Left lung (tissue), 4 donors: ENCODE measurements at regions not wholly inside any gene's neighbourhood (a gene's known extent, or its start where the extent isn't known, plus 50 kb on each side); places are given as distances from the start of the nearest gene placed in this dataset.
"Not testable (repeated sequence)": the region's sequence is repeated elsewhere in the genome, so short reads cannot be mapped to it uniquely, and the experiment has no call there.

Experiments
- ATAC-seq: fragments of 200-7000 bp; cut with Tn5 transposase; one replicate; pipeline ENCODE4 v1.9.1; 2020; ENCODE audit warnings: moderate library complexity
- DNase-seq, 4 donors: peaks; one replicate each; pipeline ENCODE4 v3.0.0-alpha.2; 2013 to 2020
- H3K27ac ChIP-seq, 2 donors: fragments of 200-600 bp; sonication (generic) in 1 of 2; one replicate each; pipeline versions ENCODE4 v1.5.0 to v1.8.0; 2020 to 2021
- H3K27me3 ChIP-seq, 2 donors: fragments of 200-600 bp; sonication (generic) in 1 of 2; one replicate each; pipeline versions ENCODE4 v1.5.0 to v1.8.0; 2020 to 2021
- H3K36me3 ChIP-seq, 2 donors: fragments of 200-600 bp; sonication (generic) in 1 of 2; one replicate each; pipeline versions ENCODE4 v1.5.0 to v1.8.0; 2020 to 2021
- H3K4me1 ChIP-seq, 2 donors: fragments of 200-600 bp; one replicate each; pipeline ENCODE4 v1.8.0; 2021
- H3K4me3 ChIP-seq, 2 donors: fragments of 200-600 bp; sonication (generic) in 1 of 2; one replicate each; pipeline versions ENCODE4 v1.5.0 to v1.8.0; 2020 to 2021; ENCODE audit warnings: mild to moderate bottlenecking in 1 of 2
- H3K9me3 ChIP-seq, 2 donors: fragments of 200-600 bp; sonication (generic) in 1 of 2; one replicate each; pipeline versions ENCODE4 v1.5.0 to v1.8.0; 2020 to 2021
- intact Hi-C, 2 donors: fragments of 100-400 bp; cut with DNase I; formaldehyde crosslinking; loops; one replicate each; pipeline versions ENCODE4 v1.11.2 to v1.14.2; 2022
- TF ChIP-seq, protein P1 (sequence below), 2 donors: fragments of 200-600 bp; sonication (generic) in 1 of 2; IDR thresholded peaks; one replicate each; pipeline versions ENCODE4 v1.5.0 to v1.8.0; 2021; ENCODE audit warnings: antibody characterized with exemption in 2 of 2
- donor health status: DM: no; HTN: yes; CAD: no.
- donor health status: DM: no; HTN: no; CAD: no.

DNA sequence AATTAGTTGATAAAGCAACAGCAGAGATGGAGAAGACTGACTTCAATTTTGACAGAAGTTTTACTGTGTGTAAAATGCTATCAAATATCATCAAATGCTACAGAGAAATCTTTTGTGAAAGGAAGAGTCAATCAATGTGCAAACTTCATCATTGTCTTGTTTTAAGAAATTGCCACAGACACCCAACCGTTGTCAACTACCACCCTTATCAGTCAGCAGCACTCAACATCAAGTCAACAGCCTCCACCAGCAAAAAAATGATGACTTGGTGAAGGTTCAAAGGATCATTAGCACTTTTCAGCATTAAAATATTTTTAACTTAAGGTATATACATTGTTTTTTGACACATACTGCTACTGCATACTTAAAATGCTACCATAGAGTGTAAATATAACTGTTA, 888.8 kb downstream of the CDH18 start:
- no peak overlapping the region for H3K4me3 ChIP-seq
- H3K4me1 ChIP-seq: no peaks in the 10 kb centered on the region
- DNase-seq: no peak
- H3K36me3 ChIP-seq: no peaks in the 10 kb centered on the region
- intact Hi-C loops: no loop called here
- no peaks in the 10 kb centered on the region for H3K27me3 ChIP-seq
- no peak for ATAC-seq
- H3K27ac ChIP-seq: no peak overlapping the region
- peaks cover 0 to 5% of the 10 kb centered on the region in 2 donors for H3K9me3 ChIP-seq
- TF ChIP-seq, protein P1, sequence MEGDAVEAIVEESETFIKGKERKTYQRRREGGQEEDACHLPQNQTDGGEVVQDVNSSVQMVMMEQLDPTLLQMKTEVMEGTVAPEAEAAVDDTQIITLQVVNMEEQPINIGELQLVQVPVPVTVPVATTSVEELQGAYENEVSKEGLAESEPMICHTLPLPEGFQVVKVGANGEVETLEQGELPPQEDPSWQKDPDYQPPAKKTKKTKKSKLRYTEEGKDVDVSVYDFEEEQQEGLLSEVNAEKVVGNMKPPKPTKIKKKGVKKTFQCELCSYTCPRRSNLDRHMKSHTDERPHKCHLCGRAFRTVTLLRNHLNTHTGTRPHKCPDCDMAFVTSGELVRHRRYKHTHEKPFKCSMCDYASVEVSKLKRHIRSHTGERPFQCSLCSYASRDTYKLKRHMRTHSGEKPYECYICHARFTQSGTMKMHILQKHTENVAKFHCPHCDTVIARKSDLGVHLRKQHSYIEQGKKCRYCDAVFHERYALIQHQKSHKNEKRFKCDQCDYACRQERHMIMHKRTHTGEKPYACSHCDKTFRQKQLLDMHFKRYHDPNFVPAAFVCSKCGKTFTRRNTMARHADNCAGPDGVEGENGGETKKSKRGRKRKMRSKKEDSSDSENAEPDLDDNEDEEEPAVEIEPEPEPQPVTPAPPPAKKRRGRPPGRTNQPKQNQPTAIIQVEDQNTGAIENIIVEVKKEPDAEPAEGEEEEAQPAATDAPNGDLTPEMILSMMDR (IDR thresholded peaks at IDR 0.05): no peak

DNA sequence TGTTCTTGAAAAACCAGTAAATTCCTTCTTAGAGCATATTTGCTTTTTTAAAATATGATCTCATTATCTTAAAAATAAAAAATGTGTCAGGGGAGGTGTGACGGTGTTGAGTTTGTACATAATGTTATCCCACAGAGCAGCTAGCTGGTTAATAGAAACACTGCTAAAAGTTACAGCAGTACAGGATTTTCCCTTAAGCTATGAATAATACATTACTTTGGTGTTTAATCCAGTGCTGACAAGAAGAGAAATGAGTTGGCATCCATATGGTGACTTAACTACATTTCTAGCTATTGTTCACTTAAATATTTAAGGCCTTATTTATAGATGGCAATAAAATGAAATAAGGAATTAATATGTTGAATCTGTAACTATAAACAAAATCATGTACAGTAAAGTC, 883.1 kb downstream of the CDH18 start:
- TF ChIP-seq, protein P1 (IDR thresholded peaks at IDR 0.05): no peak
- no peak overlapping the region for H3K4me3 ChIP-seq
- H3K36me3 ChIP-seq: no peaks in the 10 kb centered on the region
- no peaks in the 10 kb centered on the region for H3K27me3 ChIP-seq
- no peak for ATAC-seq
- intact Hi-C loops: no loop called here
- no peaks in the 10 kb centered on the region for H3K9me3 ChIP-seq
- DNase-seq: no peak
- no peaks in the 10 kb centered on the region for H3K4me1 ChIP-seq
- H3K27ac ChIP-seq: no peak overlapping the region

DNA sequence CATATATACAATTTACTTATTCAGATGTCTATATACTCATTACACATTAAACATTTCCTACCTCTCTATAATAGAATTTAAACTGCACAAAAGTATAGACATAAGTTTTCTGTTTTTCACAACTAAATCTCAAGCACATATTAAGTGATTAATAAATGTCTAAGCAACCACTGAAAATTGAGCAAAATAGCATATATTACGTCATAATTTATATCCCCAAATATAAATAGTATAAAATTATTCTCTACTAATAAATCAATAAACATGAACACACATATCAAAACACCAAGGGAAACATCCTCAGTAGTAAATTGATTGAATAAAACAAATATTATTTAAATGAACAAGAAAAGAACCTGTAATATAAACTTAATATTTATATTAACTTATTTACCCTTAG, 865.1 kb downstream of the CDH18 start:
- H3K4me1 ChIP-seq: no peaks in the 10 kb centered on the region
- DNase-seq (no peak), ATAC-seq (no peak)
- no peaks in the 10 kb centered on the region for H3K27me3 ChIP-seq
- H3K9me3 ChIP-seq: peaks cover 0 to 14% of the 10 kb centered on the region in 2 donors
- no peaks in the 10 kb centered on the region for H3K36me3 ChIP-seq
- no peak overlapping the region for H3K4me3 ChIP-seq
- H3K27ac ChIP-seq: no peak overlapping the region
- TF ChIP-seq, protein P1 (IDR thresholded peaks at IDR 0.05): no peak
- intact Hi-C loops: no loop called here

DNA sequence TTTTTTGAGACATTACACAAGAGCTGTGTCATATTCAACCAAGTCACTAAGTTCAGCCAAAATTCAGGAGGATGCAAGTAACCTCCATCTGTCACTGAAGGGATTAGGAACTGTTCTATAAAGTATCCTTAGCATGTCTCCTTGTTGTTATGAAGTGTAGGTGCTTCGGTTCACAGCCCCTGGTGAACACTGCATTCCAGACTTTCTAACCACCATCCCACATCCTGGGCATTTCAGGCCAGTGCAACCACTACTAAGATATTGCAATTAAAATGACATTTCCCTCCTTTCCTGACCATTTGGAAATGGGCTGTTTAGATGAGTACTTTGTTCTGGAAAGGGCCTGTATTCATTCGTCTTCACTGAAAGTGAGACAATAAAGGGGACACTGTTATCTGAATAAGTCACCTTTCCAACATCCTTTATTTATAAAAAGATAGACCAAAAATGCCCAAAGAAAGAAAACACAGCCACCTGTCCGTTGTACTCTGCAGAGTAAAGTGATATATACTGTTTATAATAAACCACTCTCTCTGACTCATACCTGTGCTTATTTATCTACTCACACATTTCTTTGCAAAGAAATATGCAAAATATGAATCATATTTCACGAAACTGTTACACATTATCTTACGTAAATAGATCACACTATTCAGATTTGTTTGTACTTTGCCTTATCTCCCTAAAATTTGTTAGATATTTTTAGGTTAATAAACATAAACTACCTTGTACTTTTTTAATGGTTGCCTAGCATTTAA, 861.9 kb downstream of the CDH18 start:
- intact Hi-C loops: no loop called here
- no peaks in the 10 kb centered on the region for H3K36me3 ChIP-seq
- H3K4me3 ChIP-seq: no peak overlapping the region
- no peak for ATAC-seq
- TF ChIP-seq, protein P1 (IDR thresholded peaks at IDR 0.05): no peak
- no peaks in the 10 kb centered on the region for H3K27me3 ChIP-seq
- DNase-seq: no peak
- peaks cover 0 to 4% of the 10 kb centered on the region in 2 donors for H3K9me3 ChIP-seq
- no peak overlapping the region for H3K27ac ChIP-seq
- no peaks in the 10 kb centered on the region for H3K4me1 ChIP-seq

DNA sequence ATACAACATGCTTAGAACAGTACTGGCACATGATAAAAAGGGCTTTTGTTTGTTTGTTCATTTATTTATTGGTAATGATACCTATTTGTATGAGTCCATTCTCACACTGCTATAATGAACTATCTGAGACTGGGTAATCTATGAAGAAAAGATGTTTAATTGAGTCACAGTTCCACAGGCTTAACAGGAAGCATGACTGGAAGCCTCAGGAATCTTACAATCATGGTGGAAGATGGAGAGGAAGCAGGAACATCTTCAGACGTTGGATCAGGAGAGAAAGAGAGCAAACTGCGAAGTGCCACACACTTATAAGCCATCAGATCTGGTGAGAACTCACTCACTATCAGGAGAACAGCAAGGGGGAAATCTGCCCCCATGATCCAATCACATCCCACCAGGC, 847.7 kb downstream of the CDH18 start:
- H3K27me3 ChIP-seq: no peaks in the 10 kb centered on the region
- ATAC-seq: no peak
- H3K27ac ChIP-seq: no peak overlapping the region
- no peaks in the 10 kb centered on the region for H3K4me1 ChIP-seq
- TF ChIP-seq, protein P1 (IDR thresholded peaks at IDR 0.05): no peak
- no peak overlapping the region for H3K4me3 ChIP-seq
- intact Hi-C loops: no loop called here
- H3K36me3 ChIP-seq: no peaks in the 10 kb centered on the region
- peaks cover 0 to 5% of the 10 kb centered on the region in 2 donors for H3K9me3 ChIP-seq
- DNase-seq: no peak

DNA sequence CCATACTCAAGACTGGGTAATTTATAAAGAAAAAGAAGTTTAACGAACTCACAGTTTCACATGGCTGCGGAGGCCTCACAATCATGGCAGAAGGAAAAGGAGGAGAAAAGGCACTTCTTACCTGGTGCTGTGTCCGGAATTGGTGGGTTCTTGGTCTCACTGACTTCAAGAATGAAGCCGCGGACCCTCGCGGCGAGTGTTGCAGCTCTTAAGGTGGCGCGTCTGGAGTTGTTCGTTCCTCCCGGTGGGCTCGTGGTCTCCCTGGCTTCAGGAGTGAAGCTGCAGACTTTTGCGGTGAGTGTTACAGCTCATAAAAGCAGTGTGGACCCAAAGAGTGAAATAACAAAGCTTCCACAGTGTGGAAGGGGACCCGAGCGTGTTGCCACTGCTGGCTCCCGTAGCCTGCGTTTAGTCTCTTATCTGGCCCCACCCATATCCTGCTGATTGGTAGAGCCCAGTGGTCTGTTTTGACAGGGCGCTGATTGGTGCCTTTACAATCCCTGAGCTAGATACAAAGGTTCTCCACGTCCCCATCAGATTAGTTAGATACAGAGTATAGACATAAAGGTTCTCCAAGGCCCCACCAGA, 846.0 kb downstream of the CDH18 start:
- H3K4me3 ChIP-seq, H3K27me3 ChIP-seq, DNase-seq, intact Hi-C loops, ATAC-seq, H3K4me1 ChIP-seq, H3K9me3 ChIP-seq, H3K36me3 ChIP-seq, H3K27ac ChIP-seq: not testable (repeated sequence)

DNA sequence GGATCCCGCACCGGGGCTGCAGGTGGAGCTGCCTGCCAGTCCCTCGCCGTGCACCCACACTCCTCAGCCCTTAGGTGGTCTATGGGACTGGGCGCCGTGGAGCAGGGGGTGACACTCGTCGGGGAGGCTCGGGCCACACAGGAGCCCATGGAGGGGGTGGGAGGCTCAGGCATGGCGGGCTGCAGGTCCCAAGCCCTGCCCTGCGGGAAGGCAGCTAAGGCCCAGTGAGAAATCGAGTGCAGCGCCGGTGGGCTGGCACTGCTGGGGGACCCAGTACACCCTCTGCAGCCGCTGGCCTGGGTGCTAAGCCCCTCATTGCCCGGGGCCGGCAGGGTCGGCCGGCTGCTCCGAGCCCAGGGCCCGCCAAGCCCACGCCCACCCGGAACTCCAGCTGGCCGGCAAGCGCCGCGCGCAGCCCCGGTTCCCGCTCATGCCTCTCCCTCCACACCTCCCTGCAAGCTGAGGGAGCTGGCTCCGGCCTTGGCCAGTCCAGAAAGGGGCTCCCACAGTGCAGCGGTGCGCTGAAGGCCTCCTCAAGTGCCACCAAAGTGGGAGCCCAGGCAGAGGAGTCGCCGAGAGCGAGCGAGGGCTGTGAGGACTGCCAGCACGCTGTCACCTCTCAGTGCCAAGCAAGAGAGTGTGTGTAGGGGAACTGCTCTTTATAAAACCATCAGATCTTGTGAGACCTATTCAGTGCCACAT, 845.1 kb downstream of the CDH18 start:
- intact Hi-C loops, H3K27ac ChIP-seq, H3K4me3 ChIP-seq, ATAC-seq, H3K27me3 ChIP-seq, H3K9me3 ChIP-seq, H3K4me1 ChIP-seq, H3K36me3 ChIP-seq: not testable (repeated sequence)
- peak in 1 of 4 donors; percentile 42 for DNase-seq
